ENCODE measurements at regions not wholly inside any gene's neighbourhood (a gene's known extent, or its start where the extent isn't known, plus 50 kb on each side); places are given as distances from the start of the nearest gene placed in this dataset.

DNA sequence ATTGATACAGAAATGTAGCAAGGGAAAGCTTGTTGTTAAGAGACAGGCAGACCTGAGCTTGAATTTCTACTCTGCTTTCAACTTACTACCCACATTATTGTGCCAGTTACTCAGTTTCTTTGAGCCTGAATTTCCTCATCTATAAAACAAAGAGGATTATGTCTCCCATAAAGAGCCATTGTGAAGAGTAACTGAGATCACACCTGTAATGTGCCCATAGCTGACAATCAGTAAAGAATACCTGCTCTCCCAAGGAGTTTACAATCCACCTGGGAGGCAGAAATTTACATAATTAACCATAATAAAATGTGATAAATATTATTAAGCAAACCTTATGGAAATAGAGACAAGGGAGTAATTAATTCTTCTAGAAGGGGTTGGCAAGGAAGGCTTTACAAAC is 204.9 kb downstream of the EPM2A start:
- H4K20me1 ChIP-seq (ENCODE audit: insufficient read depth, low read length) = no peaks in the 10 kb centered on the region
- no peaks in the 10 kb centered on the region for H3K9me3 ChIP-seq (ENCODE audit: low read length)
- H3K4me1 ChIP-seq (ENCODE audit: insufficient read depth, low read length, severe bottlenecking) = no peaks in the 10 kb centered on the region
- no peak overlapping the region for H3K4me3 ChIP-seq (ENCODE audit: low read depth, low read length, poor library complexity, severe bottlenecking)
- no peak overlapping the region for H3K27ac ChIP-seq (ENCODE audit: low read depth, low read length, poor library complexity, severe bottlenecking)
- H3K9ac ChIP-seq (ENCODE audit: low read length) = no peak overlapping the region
- H3K27me3 ChIP-seq (ENCODE audit: insufficient read depth, low read length) = no peaks in the 10 kb centered on the region
- H2AFZ ChIP-seq (ENCODE audit: low read length) = no peak overlapping the region
- no peaks in the 10 kb centered on the region for H3K36me3 ChIP-seq (ENCODE audit: insufficient read depth, low read length)
- H3F3A ChIP-seq (ENCODE audit: insufficient read depth, low read length) = no peaks in the 10 kb centered on the region
- no peak overlapping the region for H3K4me2 ChIP-seq (ENCODE audit: low read length)
- no peaks in the 10 kb centered on the region for H3K79me2 ChIP-seq (ENCODE audit: insufficient read depth, low read length)
- H3K9me2 ChIP-seq (ENCODE audit: low read depth, low read length) = no peaks in the 10 kb centered on the region
- TF ChIP-seq EZH2 (IDR thresholded peaks at IDR 0.05; ENCODE audit: borderline replicate concordance, low read length) = no peak
- TF ChIP-seq CTCF (IDR thresholded peaks at IDR 0.05; ENCODE audit: low read length) = no peak

GRCh38 chr6:145531032-145531431 is 204.3 kb downstream of the EPM2A start:
- H2AFZ ChIP-seq (ENCODE audit: low read length) = no peak overlapping the region
- H3K27me3 ChIP-seq (ENCODE audit: insufficient read depth, low read length) = no peaks in the 10 kb centered on the region
- no peaks in the 10 kb centered on the region for H3K9me3 ChIP-seq (ENCODE audit: low read length)
- H3K9ac ChIP-seq (ENCODE audit: low read length) = no peak overlapping the region
- H3K4me3 ChIP-seq (ENCODE audit: low read depth, low read length, poor library complexity, severe bottlenecking) = no peak overlapping the region
- H3K4me1 ChIP-seq (ENCODE audit: insufficient read depth, low read length, severe bottlenecking) = no peaks in the 10 kb centered on the region
- no peaks in the 10 kb centered on the region for H4K20me1 ChIP-seq (ENCODE audit: insufficient read depth, low read length)
- no peak overlapping the region for H3K4me2 ChIP-seq (ENCODE audit: low read length)
- H3K79me2 ChIP-seq (ENCODE audit: insufficient read depth, low read length) = no peaks in the 10 kb centered on the region
- TF ChIP-seq EZH2 (IDR thresholded peaks at IDR 0.05; ENCODE audit: borderline replicate concordance, low read length) (no peak), CTCF (IDR thresholded peaks at IDR 0.05; ENCODE audit: low read length) (no peak)
- H3K9me2 ChIP-seq (ENCODE audit: low read depth, low read length) = no peaks in the 10 kb centered on the region
- H3K27ac ChIP-seq (ENCODE audit: low read depth, low read length, poor library complexity, severe bottlenecking) = no peak overlapping the region
- no peaks in the 10 kb centered on the region for H3F3A ChIP-seq (ENCODE audit: insufficient read depth, low read length)
- H3K36me3 ChIP-seq (ENCODE audit: insufficient read depth, low read length) = no peaks in the 10 kb centered on the region

DNA sequence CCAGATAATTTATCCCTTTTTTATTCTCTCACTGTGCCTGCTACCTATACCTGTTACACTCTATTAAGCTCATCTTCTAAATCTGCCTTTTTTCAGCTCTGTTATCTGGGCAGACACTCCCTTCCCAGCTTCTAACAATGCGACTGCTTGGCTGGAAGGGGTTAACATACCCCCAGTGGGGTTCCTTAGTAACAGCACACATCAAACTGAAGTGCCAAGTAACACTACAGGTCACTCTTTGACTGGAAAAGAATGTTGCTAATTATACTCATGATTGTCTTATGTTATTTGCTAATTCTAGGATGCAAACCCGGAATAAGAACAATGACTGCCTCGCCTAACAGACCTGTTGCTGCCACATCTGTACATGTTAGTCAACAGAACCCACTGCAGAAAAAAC is 203.5 kb downstream of the EPM2A start:
- Histone ChIP-seq H3K4me3 (ENCODE audit: low read depth, low read length, poor library complexity, severe bottlenecking) (no peak overlapping the region), H3K4me2 (ENCODE audit: low read length) (no peak overlapping the region), H3K36me3 (ENCODE audit: insufficient read depth, low read length) (no peaks in the 10 kb centered on the region), H4K20me1 (ENCODE audit: insufficient read depth, low read length) (no peaks in the 10 kb centered on the region), H2AFZ (ENCODE audit: low read length) (no peak overlapping the region), H3K9ac (ENCODE audit: low read length) (no peak overlapping the region), H3K27ac (ENCODE audit: low read depth, low read length, poor library complexity, severe bottlenecking) (no peak overlapping the region), H3K79me2 (ENCODE audit: insufficient read depth, low read length) (no peaks in the 10 kb centered on the region), H3K27me3 (ENCODE audit: insufficient read depth, low read length) (no peaks in the 10 kb centered on the region), H3K9me3 (ENCODE audit: low read length) (no peaks in the 10 kb centered on the region), H3K4me1 (ENCODE audit: insufficient read depth, low read length, severe bottlenecking) (no peaks in the 10 kb centered on the region), H3K9me2 (ENCODE audit: low read depth, low read length) (no peaks in the 10 kb centered on the region), H3F3A (ENCODE audit: insufficient read depth, low read length) (no peaks in the 10 kb centered on the region)
- TF ChIP-seq EZH2 (IDR thresholded peaks at IDR 0.05; ENCODE audit: borderline replicate concordance, low read length) (no peak), CTCF (IDR thresholded peaks at IDR 0.05; ENCODE audit: low read length) (no peak)

Data from OCI-LY1 (cell line).